Ectodermal cell (in vitro differentiated cells): ENCODE measurements at regions not wholly inside any gene's neighbourhood (a gene's known extent, or its start where the extent isn't known, plus 50 kb on each side); places are given as distances from the start of the nearest gene placed in this dataset.
A peak's percentile ranks its signal among the peaks of the same experiment; 100 is the strongest.

Source experiments
- H3K27ac ChIP-seq: 2 replicates; pipeline ENCODE4 v1.7.0; 2013; ENCODE audit warnings: mild to moderate bottlenecking, low read depth, low read length; ENCODE audit not compliant: insufficient read depth, poor library complexity, severe bottlenecking
- H3K27me3 ChIP-seq: 2 replicates; pipeline ENCODE4 v1.7.0; 2013; ENCODE audit warnings: mild to moderate bottlenecking, low read length; ENCODE audit not compliant: insufficient read depth, control insufficient read depth, poor library complexity, severe bottlenecking
- H3K36me3 ChIP-seq: one replicate; pipeline ENCODE4 v1.7.0; 2013; ENCODE audit warnings: low read length; ENCODE audit not compliant: control insufficient read depth, insufficient read depth
- H3K4me1 ChIP-seq: one replicate; pipeline ENCODE4 v1.7.0; 2013; ENCODE audit warnings: low read length; ENCODE audit not compliant: control insufficient read depth, insufficient read depth
- H3K4me3 ChIP-seq: 2 replicates; pipeline ENCODE4 v1.7.0; 2013; ENCODE audit warnings: low read depth, low read length, control low read depth; ENCODE audit not compliant: insufficient read depth
- H3K9me3 ChIP-seq: 2 replicates; pipeline ENCODE4 v1.7.0; 2013; ENCODE audit warnings: mild to moderate bottlenecking, low read length, moderate library complexity; ENCODE audit not compliant: control insufficient read depth
- WGBS, 2 experiments: methylation state at CpG; one replicate each; pipeline ENCODE4 v1.1.7; 2013; ENCODE audit warnings: missing lambda C conversion rate in 2 of 2; 5-methylcytosine and 5-hydroxymethylcytosine counted together

DNA sequence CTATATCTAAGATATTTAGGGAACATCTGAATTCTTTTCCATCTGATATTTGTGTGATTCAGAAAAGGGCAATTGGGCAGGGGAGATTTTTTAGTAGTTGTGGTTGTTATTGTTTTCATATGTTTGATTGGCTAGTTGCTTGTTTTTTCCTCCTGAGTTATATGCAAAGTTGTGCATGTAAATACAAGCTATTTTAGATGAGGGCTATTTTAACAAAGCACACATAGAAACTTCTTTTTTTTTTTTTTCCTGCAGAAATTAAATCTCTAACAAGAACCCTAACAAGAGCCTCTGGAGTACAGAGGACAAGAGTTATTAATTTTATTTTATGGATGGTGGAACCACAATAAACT lies 559.1 kb downstream of the CETN3 start:
- H3K27me3 ChIP-seq = no peaks in the 10 kb centered on the region
- no peak overlapping the region for H3K27ac ChIP-seq
- no peaks in the 10 kb centered on the region for H3K36me3 ChIP-seq
- H3K4me1 ChIP-seq = peaks cover 3% of the 10 kb centered on the region
- H3K4me3 ChIP-seq = no peak overlapping the region
- no peaks in the 10 kb centered on the region for H3K9me3 ChIP-seq

DNA sequence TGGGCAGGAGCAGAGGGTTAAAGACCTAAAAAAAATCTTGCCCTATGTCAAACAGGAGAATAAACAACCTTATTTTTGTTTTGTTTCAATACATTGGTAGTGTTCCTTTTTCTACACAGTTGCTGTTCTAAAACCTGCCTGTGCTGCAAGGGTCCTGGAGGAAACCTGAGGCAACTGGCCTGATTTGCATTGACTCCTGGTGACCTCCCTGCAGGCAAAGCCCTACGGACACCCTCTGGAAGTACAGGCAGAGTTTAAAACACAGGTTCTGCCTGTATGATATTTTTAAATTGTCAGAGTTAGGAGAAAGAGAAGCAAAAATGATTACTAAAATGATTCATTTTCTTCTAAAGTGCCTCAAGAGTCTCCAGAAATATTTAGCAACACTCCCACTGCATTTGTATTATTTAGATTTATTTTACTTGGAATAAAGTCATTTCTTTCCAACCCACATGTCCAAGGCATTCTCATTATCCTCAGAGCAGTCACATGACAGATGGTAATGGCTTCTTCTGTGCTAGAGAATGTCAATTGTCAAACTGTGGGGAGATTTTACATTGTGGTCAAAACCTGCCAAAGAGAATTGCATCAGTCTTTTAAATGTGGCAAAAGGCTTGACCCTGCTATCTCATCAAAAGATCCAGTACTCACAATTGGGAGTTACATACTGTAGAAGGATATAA lies 559.6 kb downstream of the CETN3 start:
- H3K9me3 ChIP-seq = no peaks in the 10 kb centered on the region
- no peaks in the 10 kb centered on the region for H3K36me3 ChIP-seq
- 21 to 25% methylated on average over 1 of the region's 1 CpG for WGBS, 2 experiments
- H3K4me1 ChIP-seq = peaks cover 3% of the 10 kb centered on the region
- H3K27me3 ChIP-seq = no peaks in the 10 kb centered on the region
- peak overlapping the region; percentile 19 for H3K27ac ChIP-seq
- H3K4me3 ChIP-seq = no peak overlapping the region

DNA sequence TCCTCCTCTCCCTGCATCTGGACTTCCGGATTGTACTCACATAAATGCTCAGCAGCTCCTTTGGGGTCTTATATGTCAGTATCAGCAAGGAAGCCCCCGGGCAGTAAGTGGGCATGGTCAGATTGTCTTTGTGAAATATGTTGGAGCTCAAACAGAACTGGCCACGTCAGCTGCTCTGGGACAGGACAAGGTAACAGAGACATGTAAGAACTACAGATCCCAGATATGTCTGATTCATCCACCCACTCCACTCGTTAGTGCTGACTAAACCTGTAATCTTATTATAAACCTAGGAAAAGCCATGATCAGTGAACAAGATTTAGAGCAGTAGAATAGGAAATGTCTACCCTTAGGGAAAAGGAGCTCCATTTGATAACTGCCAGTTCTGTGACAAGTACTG lies 561.8 kb downstream of the CETN3 start:
- WGBS, 2 experiments = 91 to 92% methylated on average over 4 of the region's 4 CpGs
- Histone ChIP-seq H3K4me3 (no peak overlapping the region), H3K27me3 (no peaks in the 10 kb centered on the region), H3K9me3 (no peaks in the 10 kb centered on the region), H3K36me3 (no peaks in the 10 kb centered on the region), H3K27ac (no peak overlapping the region), H3K4me1 (no peaks in the 10 kb centered on the region)

DNA sequence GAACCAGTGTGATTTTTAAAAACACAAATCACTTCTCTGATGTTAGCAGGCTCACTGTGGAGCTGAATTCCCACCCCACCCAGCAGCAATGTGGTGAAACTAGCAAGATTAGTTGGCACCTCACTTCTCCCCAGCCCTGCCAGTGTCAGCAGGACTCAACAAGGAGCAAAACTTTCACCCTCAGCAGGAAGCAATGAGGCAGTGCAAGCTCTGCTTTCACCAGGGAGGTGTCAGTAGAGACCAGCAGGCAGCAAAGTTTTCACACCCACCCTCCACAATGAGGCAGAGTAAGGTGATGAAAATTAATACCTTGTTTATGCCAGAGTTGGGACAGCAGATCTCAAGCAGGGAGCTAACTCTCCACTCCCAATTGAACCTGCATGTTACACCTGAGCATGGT lies 565.0 kb downstream of the CETN3 start:
- Histone ChIP-seq H3K9me3 (no peaks in the 10 kb centered on the region), H3K27ac (no peak overlapping the region), H3K27me3 (no peaks in the 10 kb centered on the region), H3K36me3 (no peaks in the 10 kb centered on the region), H3K4me3 (no peak overlapping the region), H3K4me1 (no peaks in the 10 kb centered on the region)

DNA sequence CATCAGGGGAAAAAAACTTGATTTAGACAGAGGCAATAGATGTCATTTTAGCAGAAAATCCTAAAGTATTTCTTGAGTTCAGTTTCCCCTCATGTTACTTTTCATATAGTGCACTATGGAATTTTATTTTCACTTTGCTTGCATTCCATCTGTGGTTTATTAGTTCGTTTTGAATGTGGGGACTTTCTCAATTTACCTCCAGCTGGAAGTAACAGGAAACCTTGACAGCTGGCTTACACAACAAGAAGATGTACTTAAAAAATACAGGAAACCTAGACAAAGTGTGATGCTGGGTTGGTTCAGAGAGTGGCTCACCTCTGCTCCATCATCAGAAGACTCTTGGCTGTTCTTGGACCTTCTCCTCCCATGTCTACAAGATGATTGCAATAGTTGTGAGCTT lies 567.0 kb downstream of the CETN3 start:
- H3K4me3 ChIP-seq = no peak overlapping the region
- 100% methylated on average over 1 of the region's 1 CpG for WGBS, 2 experiments
- no peaks in the 10 kb centered on the region for H3K27me3 ChIP-seq
- H3K9me3 ChIP-seq = no peaks in the 10 kb centered on the region
- H3K36me3 ChIP-seq = no peaks in the 10 kb centered on the region
- H3K27ac ChIP-seq = no peak overlapping the region
- no peaks in the 10 kb centered on the region for H3K4me1 ChIP-seq

DNA sequence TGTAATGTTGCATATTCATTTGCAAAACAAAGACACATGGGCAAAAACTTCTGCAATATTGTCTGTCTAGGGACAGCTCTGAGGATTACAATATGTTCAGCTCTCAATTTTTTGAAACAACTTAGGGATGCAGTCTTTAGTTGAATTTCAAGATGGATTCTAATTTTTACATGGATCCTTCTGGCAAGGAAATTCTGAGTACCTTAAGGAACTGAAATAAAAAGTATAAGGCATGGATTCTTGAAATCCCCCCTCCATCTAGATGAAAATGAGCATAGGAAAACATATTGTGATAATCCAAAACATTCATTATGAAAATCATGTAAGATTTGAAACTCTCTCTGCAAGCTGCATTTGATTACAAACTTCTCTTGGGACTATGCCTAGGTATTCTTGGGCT lies 568.6 kb downstream of the CETN3 start:
- no peaks in the 10 kb centered on the region for H3K4me1 ChIP-seq
- no peaks in the 10 kb centered on the region for H3K27me3 ChIP-seq
- no peak overlapping the region for H3K27ac ChIP-seq
- no peaks in the 10 kb centered on the region for H3K9me3 ChIP-seq
- no peak overlapping the region for H3K4me3 ChIP-seq
- no peaks in the 10 kb centered on the region for H3K36me3 ChIP-seq

DNA sequence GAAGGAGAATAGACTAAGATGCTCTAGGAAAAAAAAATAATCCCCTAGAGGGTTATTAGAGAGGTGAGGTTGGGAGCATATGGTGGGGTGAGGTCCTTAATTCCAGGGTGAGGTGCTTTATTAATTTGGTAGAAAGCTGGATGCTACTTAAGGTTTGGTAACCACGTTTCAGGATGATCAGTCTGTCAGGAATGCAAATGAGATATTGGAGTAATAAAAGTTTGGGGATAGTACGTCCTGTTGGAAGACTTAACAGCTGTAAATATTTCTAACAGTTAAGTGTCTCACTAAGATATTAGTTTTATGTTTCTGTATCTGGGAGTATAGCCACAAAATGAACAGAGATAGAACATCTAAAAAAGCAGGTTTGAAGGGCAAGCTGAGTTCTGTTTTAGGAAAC lies 578.9 kb downstream of the CETN3 start:
- no peak overlapping the region for H3K4me3 ChIP-seq
- no peaks in the 10 kb centered on the region for H3K9me3 ChIP-seq
- 86 to 95% methylated on average over 2 of the region's 2 CpGs for WGBS, 2 experiments
- no peaks in the 10 kb centered on the region for H3K4me1 ChIP-seq
- no peaks in the 10 kb centered on the region for H3K36me3 ChIP-seq
- no peak overlapping the region for H3K27ac ChIP-seq
- no peaks in the 10 kb centered on the region for H3K27me3 ChIP-seq

DNA sequence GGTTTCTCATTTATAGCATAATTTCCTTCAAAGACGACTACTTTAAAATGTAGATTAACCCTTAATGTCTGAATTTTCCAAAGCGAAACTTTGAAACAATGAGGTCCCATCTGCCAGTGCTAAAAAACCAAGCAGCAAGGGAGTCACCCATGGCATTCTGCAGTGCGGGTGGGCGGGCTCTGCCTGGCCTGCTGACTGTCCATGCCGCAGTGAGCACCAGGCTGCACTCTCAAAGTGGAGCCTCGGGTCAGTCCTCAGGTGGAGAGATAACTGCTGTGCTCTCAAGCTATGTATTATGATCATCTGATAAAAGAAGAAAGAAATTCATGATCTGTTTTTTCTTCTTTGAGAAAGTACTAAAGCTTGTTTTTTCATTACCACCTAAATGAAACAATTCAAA lies 581.6 kb downstream of the CETN3 start:
- Histone ChIP-seq H3K36me3 (no peaks in the 10 kb centered on the region), H3K27ac (no peak overlapping the region), H3K4me3 (no peak overlapping the region), H3K9me3 (no peaks in the 10 kb centered on the region), H3K27me3 (no peaks in the 10 kb centered on the region), H3K4me1 (peaks cover 3% of the 10 kb centered on the region)
- 93 to 96% methylated on average over 6 of the region's 6 CpGs for WGBS, 2 experiments

DNA sequence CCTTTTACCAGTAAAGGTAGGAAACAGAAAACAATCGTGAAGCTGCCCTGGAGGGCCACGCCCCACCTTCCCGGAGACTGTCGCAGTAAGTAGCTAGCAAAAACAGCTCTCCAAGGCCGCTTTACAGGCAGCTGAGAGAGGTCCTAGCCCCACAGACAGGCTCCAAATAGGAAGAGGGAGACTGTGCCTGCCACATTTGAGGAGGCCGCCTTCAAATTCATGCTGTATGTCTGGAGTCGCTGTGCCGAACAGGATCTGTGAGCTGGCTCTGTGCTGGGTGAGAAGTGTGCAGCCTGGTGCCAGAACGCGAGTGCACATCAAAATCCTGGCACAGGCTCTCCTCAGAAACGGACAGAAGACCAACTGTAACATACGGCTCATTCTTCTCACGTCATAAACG lies 582.2 kb downstream of the CETN3 start:
- H3K4me3 ChIP-seq = no peak overlapping the region
- no peaks in the 10 kb centered on the region for H3K9me3 ChIP-seq
- peaks cover 3% of the 10 kb centered on the region for H3K4me1 ChIP-seq
- 95 to 96% methylated on average over 14 of the region's 14 CpGs for WGBS, 2 experiments
- no peak overlapping the region for H3K27ac ChIP-seq
- H3K27me3 ChIP-seq = no peaks in the 10 kb centered on the region
- H3K36me3 ChIP-seq = no peaks in the 10 kb centered on the region

DNA sequence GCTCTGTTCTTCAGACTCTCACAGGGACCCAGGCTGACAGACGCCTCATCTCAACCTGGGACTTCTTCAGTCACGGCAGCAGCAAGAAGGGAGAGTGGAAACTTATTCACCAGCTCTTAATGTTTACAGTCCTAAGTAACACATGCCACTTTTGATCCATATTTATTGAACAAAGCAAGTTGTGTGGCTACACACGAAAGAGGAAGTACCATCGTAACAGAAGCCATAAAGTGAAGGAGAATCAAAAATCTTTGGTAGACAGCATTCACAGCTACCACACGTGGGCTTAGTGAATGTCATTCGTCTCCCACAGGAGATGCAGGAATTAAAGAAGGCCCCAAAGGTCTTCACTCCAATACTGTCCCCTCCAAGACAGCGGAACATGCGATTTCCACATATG lies 582.6 kb downstream of the CETN3 start:
- Histone ChIP-seq H3K27me3 (no peaks in the 10 kb centered on the region), H3K9me3 (no peaks in the 10 kb centered on the region), H3K4me1 (peaks cover 3% of the 10 kb centered on the region), H3K36me3 (no peaks in the 10 kb centered on the region), H3K4me3 (no peak overlapping the region), H3K27ac (no peak overlapping the region)
- WGBS, 2 experiments = 90 to 93% methylated on average over 8 of the region's 8 CpGs

DNA sequence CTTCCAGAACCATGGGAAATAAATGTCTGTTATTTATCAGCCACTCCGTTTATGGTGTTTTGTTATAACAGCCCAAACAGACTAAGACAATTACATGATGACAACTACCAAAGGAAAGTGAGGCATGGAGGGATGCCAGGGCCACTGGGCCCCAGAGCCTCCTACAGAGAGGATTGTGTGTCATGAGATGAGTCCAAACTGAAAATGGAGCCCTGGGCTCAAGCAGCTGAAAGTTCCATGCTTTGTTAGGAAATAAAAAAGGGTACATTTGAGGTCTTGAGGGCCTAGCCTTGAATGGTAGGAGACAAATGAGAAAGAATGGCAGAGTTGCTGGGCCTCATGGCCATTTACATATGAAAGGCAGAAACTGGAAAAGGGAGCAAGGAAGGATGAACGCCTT lies 586.5 kb downstream of the CETN3 start:
- WGBS, 2 experiments = 64 to 85% methylated on average over 2 of the region's 2 CpGs
- Histone ChIP-seq H3K4me3 (no peak overlapping the region), H3K27me3 (no peaks in the 10 kb centered on the region), H3K4me1 (peaks cover 3% of the 10 kb centered on the region), H3K27ac (no peak overlapping the region), H3K9me3 (no peaks in the 10 kb centered on the region), H3K36me3 (no peaks in the 10 kb centered on the region)
